Nephron progenitor cell (in vitro differentiated cells): ENCODE measurements at regions not wholly inside any gene's neighbourhood (a gene's known extent, or its start where the extent isn't known, plus 50 kb on each side); places are given as distances from the start of the nearest gene placed in this dataset.

Source experiments
- DNase-seq: peaks from one replicate; pipeline ENCODE4 v3.0.0; 2021
- H3K27ac Mint-ChIP-seq: 2 replicates; pipeline ENCODE4 v1.8.0; 2021; ENCODE audit warnings: mild to moderate bottlenecking, moderate library complexity, mixed read lengths
- H3K27me3 Mint-ChIP-seq: 2 replicates; pipeline ENCODE4 v1.8.0; 2021; ENCODE audit warnings: mild to moderate bottlenecking, low read depth, mixed read lengths; ENCODE audit not compliant: poor library complexity
- H3K36me3 Mint-ChIP-seq: 2 replicates; pipeline ENCODE4 v1.8.0; 2021; ENCODE audit warnings: low read depth, mixed read lengths
- H3K4me1 Mint-ChIP-seq: 2 replicates; pipeline ENCODE4 v1.8.0; 2021; ENCODE audit warnings: mixed read lengths
- H3K4me3 Mint-ChIP-seq: 2 replicates; pipeline ENCODE4 v1.8.0; 2021; ENCODE audit warnings: mild to moderate bottlenecking, moderate library complexity, mixed read lengths
- H3K9me3 Mint-ChIP-seq: 2 replicates; pipeline ENCODE4 v1.8.0; 2021; ENCODE audit warnings: mild to moderate bottlenecking, moderate library complexity, mixed read lengths
- CTCF ChIP-seq: fragments of 200-600 bp; sonication (generic); IDR thresholded peaks from 2 replicates; pipeline ENCODE4 v1.5.0; 2021; ENCODE audit warnings: antibody characterized with exemption

DNA sequence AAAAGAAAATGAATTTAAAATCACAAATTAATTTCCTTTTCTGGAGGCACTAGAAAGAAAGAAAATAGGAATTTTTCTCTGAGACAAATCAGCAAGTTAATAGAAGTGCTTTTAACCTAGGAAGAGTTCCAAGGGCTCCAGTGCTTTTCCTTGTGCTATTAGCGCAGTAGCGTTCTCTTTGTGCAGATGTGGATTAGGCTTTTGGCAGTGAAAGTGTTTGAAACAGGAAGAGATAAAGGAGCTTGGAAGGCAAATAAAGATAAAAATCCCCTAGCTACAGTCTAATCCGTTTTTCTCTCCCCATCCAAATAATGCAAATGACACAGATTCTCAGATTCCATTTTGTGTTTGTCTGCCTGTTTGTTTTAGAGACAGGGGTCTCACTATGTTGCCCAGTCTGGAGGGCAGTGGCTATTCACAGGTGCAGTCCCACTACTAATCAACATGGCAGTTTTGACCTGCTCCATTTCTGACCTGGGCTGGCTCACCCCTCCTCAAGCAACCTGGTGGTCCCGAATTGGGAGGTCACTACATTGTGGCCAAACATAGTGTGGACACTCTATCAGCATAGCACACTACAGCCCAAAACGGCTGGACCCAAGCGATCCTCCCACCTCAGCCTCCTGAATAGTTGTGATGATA is 166.1 kb downstream of the PAWR start:
- no peak overlapping the region for H3K4me3 Mint-ChIP-seq
- no peaks in the 10 kb centered on the region for H3K36me3 Mint-ChIP-seq
- H3K27ac Mint-ChIP-seq: no peak overlapping the region
- no peaks in the 10 kb centered on the region for H3K27me3 Mint-ChIP-seq
- no peak for TF ChIP-seq CTCF
- no peak for DNase-seq
- peaks cover 6% of the 10 kb centered on the region for H3K4me1 Mint-ChIP-seq
- H3K9me3 Mint-ChIP-seq: no peaks in the 10 kb centered on the region

DNA sequence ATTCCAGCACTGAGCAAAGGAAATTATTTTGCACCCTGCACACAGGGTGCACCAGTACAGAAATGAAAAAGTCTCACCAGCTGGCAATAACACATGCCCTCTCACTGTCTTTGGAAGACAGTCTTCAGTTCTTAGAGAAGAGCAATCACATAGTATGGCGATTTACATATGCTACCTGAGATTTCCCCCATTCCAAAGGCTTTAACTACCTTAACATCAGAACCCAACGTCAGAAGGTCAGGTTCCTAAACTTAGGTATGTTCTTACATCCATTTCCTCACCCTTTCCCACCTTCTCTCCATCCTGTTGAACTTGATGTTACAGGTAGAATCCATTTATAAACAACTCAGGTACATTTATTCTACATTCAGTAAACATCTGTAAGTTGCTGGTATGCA is 167.8 kb downstream of the PAWR start:
- H3K4me3 Mint-ChIP-seq: no peak overlapping the region
- TF ChIP-seq CTCF: no peak
- H3K27me3 Mint-ChIP-seq: no peaks in the 10 kb centered on the region
- no peak for DNase-seq
- H3K36me3 Mint-ChIP-seq: no peaks in the 10 kb centered on the region
- H3K9me3 Mint-ChIP-seq: no peaks in the 10 kb centered on the region
- H3K4me1 Mint-ChIP-seq: peaks cover 6% of the 10 kb centered on the region
- H3K27ac Mint-ChIP-seq: no peak overlapping the region

GRCh38 chr12:79522257-79522988 is 168.3 kb downstream of the PAWR start:
- H3K9me3 Mint-ChIP-seq: no peaks in the 10 kb centered on the region
- no peak for DNase-seq
- H3K27me3 Mint-ChIP-seq: no peaks in the 10 kb centered on the region
- no peak overlapping the region for H3K27ac Mint-ChIP-seq
- H3K4me1 Mint-ChIP-seq: peaks cover 6% of the 10 kb centered on the region
- no peaks in the 10 kb centered on the region for H3K36me3 Mint-ChIP-seq
- no peak overlapping the region for H3K4me3 Mint-ChIP-seq
- TF ChIP-seq CTCF: no peak

GRCh38 chr12:79521576-79521975 is 169.2 kb downstream of the PAWR start:
- TF ChIP-seq CTCF: no peak
- Mint-ChIP-seq H3K27ac (no peak overlapping the region), H3K36me3 (no peaks in the 10 kb centered on the region), H3K27me3 (no peaks in the 10 kb centered on the region), H3K9me3 (no peaks in the 10 kb centered on the region), H3K4me3 (no peak overlapping the region), H3K4me1 (peaks cover 6% of the 10 kb centered on the region)
- DNase-seq: no peak

GRCh38 chr12:79517363-79517762 is 173.4 kb downstream of the PAWR start:
- no peak for TF ChIP-seq CTCF
- no peak overlapping the region for H3K27ac Mint-ChIP-seq
- DNase-seq: no peak
- H3K4me1 Mint-ChIP-seq: peaks cover 1% of the 10 kb centered on the region
- H3K27me3 Mint-ChIP-seq: no peaks in the 10 kb centered on the region
- no peak overlapping the region for H3K4me3 Mint-ChIP-seq
- H3K9me3 Mint-ChIP-seq: peaks cover 24% of the 10 kb centered on the region
- peaks cover 9% of the 10 kb centered on the region for H3K36me3 Mint-ChIP-seq

GRCh38 chr12:79515530-79515935 is 175.2 kb downstream of the PAWR start:
- no peak for TF ChIP-seq CTCF
- no peak overlapping the region for H3K27ac Mint-ChIP-seq
- peaks cover 3% of the 10 kb centered on the region for H3K27me3 Mint-ChIP-seq

More at GRCh38 chr12:79515530-79515935, 175.2 kb downstream of the PAWR start:
- Mint-ChIP-seq H3K9me3 (peaks cover 32% of the 10 kb centered on the region), H3K4me1 (no peaks in the 10 kb centered on the region), H3K36me3 (peaks cover 18% of the 10 kb centered on the region), H3K4me3 (no peak overlapping the region)
- no peak for DNase-seq
